HG03139 (cell line): ENCODE measurements at regions not wholly inside any gene's neighbourhood (a gene's known extent, or its start where the extent isn't known, plus 50 kb on each side); places are given as distances from the start of the nearest gene placed in this dataset.
"Not testable (repeated sequence)": the region's sequence is repeated elsewhere in the genome, so short reads cannot be mapped to it uniquely, and the experiment has no call there.

Source experiments
- ATAC-seq: cut with Tn5 transposase; IDR thresholded peaks from one replicate; pipeline ENCODE4 v1.9.1; 2021; ENCODE audit not compliant: unreplicated experiment

- no peak for ATAC-seq
These were observed 406.9 kb upstream of the PRKCQ start for GRCh38 chr10:6986927-6987326.

DNA sequence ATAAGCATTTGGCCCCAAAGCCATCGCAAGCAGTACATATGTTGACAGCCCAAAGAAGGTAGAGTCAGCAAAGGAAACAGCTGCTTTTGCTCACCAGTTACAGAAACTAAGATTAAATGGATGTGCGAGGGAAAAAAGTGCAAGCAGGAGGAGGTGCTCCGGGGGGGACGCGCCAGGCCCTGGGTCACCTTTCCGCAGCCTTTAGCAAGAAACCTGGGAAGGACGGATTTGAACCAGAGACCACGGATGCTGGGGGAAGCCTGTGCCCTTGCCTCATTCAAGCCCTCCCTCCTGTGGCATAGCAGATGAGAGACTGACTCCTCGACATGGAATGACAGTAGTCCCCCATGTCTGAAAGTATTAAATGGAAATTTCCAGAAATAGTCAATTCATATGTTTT, 405.6 kb upstream of the PRKCQ start:
- no peak for ATAC-seq

DNA sequence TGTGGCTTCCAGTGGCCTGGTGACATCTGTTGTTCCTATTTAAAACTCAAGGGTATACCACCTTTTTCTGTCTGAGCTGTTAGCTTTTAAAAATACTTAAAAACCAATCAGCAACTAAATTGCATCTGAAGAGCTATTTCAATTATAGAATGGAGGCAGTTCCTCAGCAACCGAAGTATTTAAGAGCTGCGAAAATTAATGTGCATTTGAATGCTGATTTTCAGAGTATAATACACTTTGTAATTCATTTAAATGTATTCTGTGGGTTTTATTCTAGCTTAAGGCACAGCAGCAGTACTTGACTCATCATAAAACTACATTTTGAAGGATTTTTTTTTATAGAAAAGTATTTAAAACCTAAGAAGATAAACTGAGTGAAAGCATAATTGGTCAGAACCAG, 404.9 kb upstream of the PRKCQ start:
- ATAC-seq = no peak

GRCh38 chr10:6984016-6984415, 403.9 kb upstream of the PRKCQ start:
- not testable (repeated sequence) for ATAC-seq

GRCh38 chr10:6980353-6980752, 400.3 kb upstream of the PRKCQ start:
- no peak for ATAC-seq

DNA sequence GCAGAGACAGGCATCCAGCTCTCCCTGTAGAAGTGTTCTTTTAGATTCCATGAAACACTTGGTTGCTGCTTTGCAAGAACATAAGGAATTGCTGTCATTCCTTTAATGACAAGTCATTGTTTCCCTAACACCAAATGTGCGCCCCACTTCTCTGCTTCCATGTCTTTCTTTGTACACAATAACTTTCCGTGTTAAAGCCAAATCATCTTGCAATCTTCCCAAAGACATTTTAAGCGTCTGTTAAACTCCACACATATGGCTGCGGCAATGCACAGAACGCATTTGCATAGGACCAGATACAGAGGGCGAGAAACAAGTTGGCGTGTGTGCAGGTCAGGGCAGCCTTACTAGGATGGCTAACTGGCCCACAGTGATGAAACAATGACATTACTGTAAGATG, 399.3 kb upstream of the PRKCQ start:
- no peak for ATAC-seq

- no peak for ATAC-seq
These were observed 398.1 kb upstream of the PRKCQ start for GRCh38 chr10:6978187-6978627.

- ATAC-seq = no peak
These were observed 397.5 kb upstream of the PRKCQ start for GRCh38 chr10:6977398-6978186.

DNA sequence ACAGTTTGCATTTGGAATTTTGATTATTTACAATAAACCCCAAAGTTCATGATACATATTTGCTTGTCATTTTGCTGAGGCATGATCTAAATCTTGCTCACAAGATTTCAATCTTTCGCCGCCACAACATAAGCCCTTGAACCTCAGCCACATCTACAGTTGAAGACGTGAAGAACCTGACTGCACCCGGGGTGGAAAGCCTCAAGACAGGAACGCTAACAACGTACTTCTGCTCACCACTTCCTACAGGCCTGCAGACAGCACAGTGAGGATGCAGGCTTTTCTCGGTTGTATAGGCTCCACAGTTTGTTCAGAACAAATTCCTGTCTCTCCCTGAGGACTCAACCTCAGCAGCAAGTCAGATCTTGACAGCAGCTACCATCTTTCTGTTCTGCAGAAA, 393.8 kb upstream of the PRKCQ start:
- no peak for ATAC-seq

DNA sequence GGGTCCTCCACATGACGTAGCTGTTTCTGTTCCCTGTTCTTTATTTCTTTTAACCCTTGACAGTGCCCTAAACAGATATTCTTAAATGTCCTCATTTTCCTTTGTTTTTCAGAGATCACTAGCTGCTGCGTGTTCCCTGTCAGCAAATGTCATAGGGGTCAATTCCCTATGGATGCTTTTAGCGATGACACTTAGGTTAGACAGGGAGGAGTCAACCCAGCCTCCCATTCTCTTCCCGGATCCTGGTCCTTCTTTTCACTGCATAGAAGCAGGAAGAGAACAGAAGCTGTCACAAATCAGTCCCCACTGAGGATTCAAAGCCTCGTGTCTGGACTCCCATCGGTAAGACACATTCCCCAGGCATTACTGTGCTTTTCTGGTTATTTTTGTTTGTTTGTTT, 392.1 kb upstream of the PRKCQ start:
- no peak for ATAC-seq

GRCh38 chr10:6969659-6970058, 389.6 kb upstream of the PRKCQ start:
- ATAC-seq = no peak

DNA sequence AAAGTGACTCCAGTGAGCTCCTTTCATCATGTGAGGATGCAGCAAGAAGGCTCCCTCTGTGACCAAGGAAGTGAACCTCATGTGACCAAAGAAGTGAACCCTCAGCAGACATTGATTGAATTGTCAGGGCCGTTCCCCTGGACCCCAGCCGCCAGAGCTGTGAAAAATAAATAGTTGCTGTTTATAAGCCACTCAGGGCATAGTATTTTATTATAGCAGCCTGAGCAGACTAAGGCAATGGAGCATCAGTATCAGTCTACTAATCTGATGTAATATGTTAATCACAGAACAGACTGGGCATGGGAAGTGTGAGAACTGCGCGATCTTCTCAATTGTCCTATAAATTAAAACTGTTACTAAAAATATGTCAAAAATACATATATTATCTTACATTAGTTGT, 384.5 kb upstream of the PRKCQ start:
- ATAC-seq = no peak

- no peak for ATAC-seq
These were observed 382.5 kb upstream of the PRKCQ start for GRCh38 chr10:6962576-6962975.

GRCh38 chr10:6958711-6959110, 378.6 kb upstream of the PRKCQ start:
- no peak for ATAC-seq

DNA sequence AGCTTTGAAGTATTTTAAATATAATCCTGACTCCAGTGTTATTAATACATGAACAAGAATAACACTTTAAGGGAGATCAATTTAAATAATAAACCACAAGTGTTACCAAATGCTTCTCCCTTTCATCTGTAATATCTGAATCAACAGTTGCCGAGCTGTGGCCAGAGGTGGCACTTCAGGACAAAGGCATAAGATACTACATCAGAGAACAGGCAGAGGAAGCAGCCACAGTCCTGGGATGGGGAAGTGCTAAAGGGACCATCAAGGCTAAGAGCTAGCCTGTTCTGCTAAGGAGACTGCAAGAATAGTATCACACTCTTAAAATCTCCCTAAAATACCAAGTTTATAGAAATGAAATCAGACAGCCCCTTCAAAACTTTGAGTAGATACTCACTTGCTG, 378.2 kb upstream of the PRKCQ start:
- ATAC-seq = no peak

GRCh38 chr10:6957851-6958250, 377.8 kb upstream of the PRKCQ start:
- no peak for ATAC-seq

DNA sequence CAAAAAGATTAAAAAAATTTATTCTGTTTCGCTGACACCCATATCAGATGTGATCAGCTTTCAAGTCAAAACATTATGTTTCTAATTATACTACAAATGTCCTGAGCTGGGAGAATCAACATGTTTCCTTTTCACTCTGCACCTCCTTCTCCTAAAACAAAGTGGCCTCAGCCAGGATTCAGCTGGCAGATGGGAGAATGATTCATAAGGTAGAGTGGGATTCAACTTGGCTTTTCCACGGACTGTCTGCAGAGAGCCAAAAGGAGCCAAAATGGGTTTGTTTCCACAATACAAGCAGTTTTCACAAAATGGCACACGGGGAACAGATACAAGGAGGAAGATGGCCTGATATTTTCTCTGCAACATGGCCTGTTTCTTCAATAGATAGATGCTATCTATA, 376.5 kb upstream of the PRKCQ start:
- no peak for ATAC-seq

DNA sequence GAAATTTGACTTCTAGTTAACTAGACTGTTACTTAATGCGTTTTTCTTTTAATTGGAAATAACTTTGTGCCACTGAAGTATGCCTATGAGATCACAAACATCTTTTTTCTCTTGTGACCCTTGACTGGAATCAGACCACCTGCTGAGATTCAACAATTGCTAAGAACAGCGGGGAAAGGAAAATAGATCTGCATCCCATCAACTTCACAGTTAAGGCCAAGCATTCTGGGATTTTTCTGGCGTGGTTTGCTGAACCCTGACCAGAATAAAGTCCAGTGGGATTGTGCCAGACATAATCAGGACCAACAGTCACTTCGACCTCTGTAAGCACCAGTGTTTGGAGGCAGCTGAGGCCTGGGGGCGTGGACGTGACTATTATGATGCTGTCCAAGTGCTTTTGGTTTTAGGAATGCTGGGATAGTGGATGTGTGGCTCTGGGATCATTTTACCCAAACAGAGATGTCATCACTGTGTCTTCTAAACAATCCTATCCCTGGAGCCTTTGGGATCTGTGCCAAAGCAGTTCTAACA, 373.3 kb upstream of the PRKCQ start:
- no peak for ATAC-seq

GRCh38 chr10:6951732-6952131, 371.7 kb upstream of the PRKCQ start:
- no peak for ATAC-seq

GRCh38 chr10:6950133-6950532, 370.1 kb upstream of the PRKCQ start:
- ATAC-seq = no peak

DNA sequence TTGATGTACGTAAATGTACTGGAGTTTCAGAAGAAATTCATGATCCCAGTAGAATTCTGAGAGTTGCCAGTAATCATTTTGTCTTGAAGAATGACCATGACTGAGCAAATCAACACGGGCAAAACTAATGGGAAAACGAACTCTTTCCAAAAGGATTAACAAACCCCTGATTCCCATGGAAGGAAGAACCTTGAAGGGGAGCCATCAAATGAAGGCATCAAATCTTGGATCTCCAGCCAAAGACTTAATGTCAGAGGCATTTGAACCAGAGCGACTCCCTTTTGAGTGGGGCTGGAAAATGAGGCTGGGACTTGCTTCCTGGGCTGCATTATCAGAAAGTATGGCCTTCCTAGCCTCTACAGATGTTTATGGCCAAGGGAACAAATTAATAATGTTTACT, 364.4 kb upstream of the PRKCQ start:
- ATAC-seq = no peak

- no peak for ATAC-seq
These were observed 358.3 kb upstream of the PRKCQ start for GRCh38 chr10:6938384-6938783.

DNA sequence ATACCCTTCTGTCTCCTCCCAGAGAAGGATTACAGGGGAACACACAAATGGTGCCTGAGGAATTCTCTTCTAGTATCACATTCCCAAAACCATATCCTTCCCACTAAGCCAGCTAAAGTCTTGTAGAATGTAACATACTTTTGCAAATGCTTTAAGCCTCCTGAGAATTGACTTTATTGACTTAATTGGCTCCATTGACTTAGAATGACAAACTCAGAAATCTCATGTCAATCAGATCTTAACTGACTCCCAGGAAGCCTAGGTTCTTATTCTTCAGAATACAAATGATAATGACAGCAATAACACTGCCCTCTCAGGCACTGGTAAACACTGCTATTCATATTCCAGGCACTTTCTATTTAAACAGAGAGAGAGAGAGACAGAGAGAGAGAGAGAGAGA, 356.9 kb upstream of the PRKCQ start:
- no peak for ATAC-seq
